ENCODE measurements at regions not wholly inside any gene's neighbourhood (a gene's known extent, or its start where the extent isn't known, plus 50 kb on each side); places are given as distances from the start of the nearest gene placed in this dataset.

DNA sequence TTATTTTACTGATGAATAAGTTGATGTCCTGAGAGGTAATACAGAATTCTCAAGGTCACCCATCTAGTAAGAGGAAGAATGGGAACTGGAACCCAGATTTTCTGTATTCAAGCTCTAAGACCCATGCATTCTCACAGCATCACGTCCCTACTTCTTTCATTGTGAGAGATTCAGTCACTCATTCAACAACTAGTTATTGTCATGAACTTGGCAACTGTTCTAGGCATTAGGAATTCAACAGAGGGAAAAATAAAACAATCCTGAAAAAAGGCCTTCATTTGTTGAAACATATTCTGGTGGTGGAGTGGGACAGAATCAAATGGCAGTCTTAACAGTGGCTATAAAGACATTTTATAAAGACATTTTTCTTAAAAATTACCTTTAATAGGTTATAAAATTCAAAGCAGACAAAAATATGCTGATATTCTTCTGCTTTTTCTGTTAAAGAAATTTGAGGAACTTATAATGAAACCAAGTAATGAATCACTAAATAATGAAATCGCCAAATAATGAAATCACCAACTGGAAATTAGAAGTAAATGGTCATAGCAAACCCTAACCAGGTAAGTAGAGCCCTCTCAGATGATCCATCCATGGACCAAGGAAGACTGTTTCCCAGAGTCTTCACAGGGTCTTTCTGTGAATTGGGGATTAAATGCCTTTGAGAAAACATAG, 136.5 kb upstream of the DPYD start:
- TF ChIP-seq CTCF (conservative IDR thresholded peaks at IDR 0.05) = no peak

DNA sequence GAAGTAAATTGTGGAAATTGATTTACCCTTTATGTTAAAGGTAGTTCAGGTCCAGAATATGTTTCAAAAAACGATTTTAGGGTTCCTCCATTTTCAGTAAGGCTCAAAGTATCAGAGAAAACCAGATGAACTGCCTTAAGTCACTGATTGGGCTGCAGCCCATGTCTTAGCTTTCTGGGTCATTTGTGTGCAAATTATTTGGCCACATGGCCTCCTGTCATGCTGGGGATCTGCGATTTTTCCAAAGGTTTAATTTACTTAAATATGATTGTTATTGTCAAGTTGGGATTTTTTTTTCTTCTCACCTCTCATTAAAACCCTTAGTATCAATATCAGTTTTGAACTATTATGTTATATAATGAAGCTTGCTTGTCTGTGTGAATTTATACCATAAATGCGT, 135.9 kb upstream of the DPYD start:
- no peak for TF ChIP-seq CTCF (conservative IDR thresholded peaks at IDR 0.05)
- H3K27ac ChIP-seq = no peak overlapping the region

More for the DNA sequence above, 136.5 kb upstream of the DPYD start:
- H3K27ac ChIP-seq = no peak overlapping the region

DNA sequence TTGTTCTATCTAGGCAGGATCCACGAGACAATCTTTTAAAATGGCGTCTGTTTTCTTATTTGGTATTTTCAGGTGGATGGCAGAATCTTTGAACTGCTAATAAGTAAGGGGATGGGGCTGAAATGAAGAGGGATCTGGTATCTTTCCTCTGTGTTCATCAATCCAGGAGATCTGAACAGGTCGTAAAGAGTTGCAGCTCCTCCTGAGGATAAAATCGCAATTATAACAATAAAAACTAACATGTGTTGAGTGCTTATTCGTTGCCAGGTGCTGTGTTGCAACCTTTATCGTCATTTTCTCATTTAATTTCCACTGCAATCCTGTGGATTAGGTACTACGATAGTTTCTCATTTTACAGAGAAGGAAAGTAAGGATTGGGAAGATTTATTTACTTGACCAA, 134.6 kb upstream of the DPYD start:
- TF ChIP-seq CTCF (conservative IDR thresholded peaks at IDR 0.05) = no peak
- H3K27ac ChIP-seq = no peak overlapping the region

DNA sequence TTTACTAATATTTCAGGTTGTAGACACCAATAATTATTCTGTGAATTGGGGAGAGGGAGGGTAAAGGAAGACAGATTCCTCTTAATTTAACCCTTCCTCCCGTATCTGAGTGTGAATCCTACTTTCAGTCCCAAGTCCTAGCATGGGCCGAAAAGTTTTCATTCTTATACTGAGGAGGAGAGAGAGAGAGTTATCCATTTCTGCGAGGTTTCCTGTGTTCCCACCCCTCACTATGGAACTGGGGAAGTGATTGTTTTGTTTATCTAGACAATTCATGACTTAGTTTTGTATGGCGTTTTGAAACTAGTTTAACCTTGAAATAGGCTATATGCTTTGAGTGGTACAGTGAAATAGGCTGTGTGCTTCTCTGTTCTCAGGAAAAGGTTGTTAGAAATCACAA, 134.0 kb upstream of the DPYD start:
- TF ChIP-seq CTCF (conservative IDR thresholded peaks at IDR 0.05) = no peak
- no peak overlapping the region for H3K27ac ChIP-seq

GRCh38 chr1:98054367-98054701, 133.5 kb upstream of the DPYD start:
- TF ChIP-seq CTCF (conservative IDR thresholded peaks at IDR 0.05) = no peak
- H3K27ac ChIP-seq = no peak overlapping the region

GRCh38 chr1:98053471-98054366, 132.9 kb upstream of the DPYD start:
- no peak overlapping the region for H3K27ac ChIP-seq

More at GRCh38 chr1:98053471-98054366, 132.9 kb upstream of the DPYD start:
- no peak for TF ChIP-seq CTCF (conservative IDR thresholded peaks at IDR 0.05)

Measured in VCaP (cell line).